H1 (cell line): ENCODE measurements at regions not wholly inside any gene's neighbourhood (a gene's known extent, or its start where the extent isn't known, plus 50 kb on each side); places are given as distances from the start of the nearest gene placed in this dataset.

ENCODE experiments used
- CTCF ChIA-PET: fragments of 300-600 bp; sonication (Branson Sonifier 250); formaldehyde crosslinking; loops from one replicate; lab custom pipeline; 2021; ENCODE audit not compliant: partially characterized antibody; lab: Charles Lee
- POLR2A ChIA-PET: fragments of 300-600 bp; sonication (Branson Sonifier 250); formaldehyde crosslinking; loops from one replicate; lab custom pipeline; 2021; ENCODE audit warnings: inconsistent platforms; ENCODE audit not compliant: partially characterized antibody; lab: Charles Lee
- DNase-seq, 2 experiments: peaks; one replicate each; pipeline versions ENCODE4 v3.0.0 to v3.0.0-alpha.2; 2010 to 2022; ENCODE audit warnings: low spot score in 2 of 2, low read depth in 1 of 2, mixed read lengths in 1 of 2
- FAIRE-seq: peaks from 2 replicates; lab custom pipeline; 2011; peaks lifted over from hg19 to GRCh38; lab: Jason Lieb, UNC
- H2AFZ ChIP-seq: 2 replicates; pipeline ENCODE4 v1.8.1; 2012; ENCODE audit warnings: low read length, inconsistent platforms
- H2AK5ac ChIP-seq: 2 replicates; pipeline ENCODE4 v1.6.1; 2013; ENCODE audit warnings: low read depth, low read length
- H2BK120ac ChIP-seq: replicated peaks from 2 replicates; pipeline ENCODE3; 2013; ENCODE audit warnings: low read depth, low read length, inconsistent platforms
- H2BK12ac ChIP-seq: 2 replicates; pipeline ENCODE4 v1.6.1; 2013; ENCODE audit warnings: low read depth, low read length
- H2BK15ac ChIP-seq: 2 replicates; pipeline ENCODE4 v1.6.1; 2013; ENCODE audit warnings: low read length
- H2BK20ac ChIP-seq: 2 replicates; pipeline ENCODE4 v1.6.1; 2013; ENCODE audit warnings: low read length
- H2BK5ac ChIP-seq: 2 replicates; pipeline ENCODE4 v1.6.1; 2013; ENCODE audit warnings: low read depth, low read length
- H3K14ac ChIP-seq: 2 replicates; pipeline ENCODE4 v1.6.1; 2013; ENCODE audit warnings: inconsistent platforms; ENCODE audit not compliant: insufficient read length
- H3K18ac ChIP-seq: 2 replicates; pipeline ENCODE4 v1.6.1; 2013; ENCODE audit warnings: low read length; ENCODE audit errors: extremely low read depth
- H3K23ac ChIP-seq: 2 replicates; pipeline ENCODE4 v1.6.1; 2013; ENCODE audit warnings: inconsistent platforms; ENCODE audit not compliant: insufficient read length
- H3K23me2 ChIP-seq: 2 replicates; pipeline ENCODE4 v1.6.1; 2013; ENCODE audit warnings: low read depth, low read length
- H3K27ac ChIP-seq: 2 replicates; pipeline ENCODE4 v1.6.1; 2011; ENCODE audit warnings: low read depth, low read length, inconsistent platforms
- H3K27me3 ChIP-seq, 4 experiments: replicated peaks in 1 of 4; 1 replicate in 1 of 4; 2 replicates in 3 of 4; pipeline versions ENCODE4 v1.6.1 to v1.8.1; 2011 to 2013; ENCODE audit warnings: low read length in 3 of 4, mild to moderate bottlenecking in 3 of 4, inconsistent platforms in 2 of 4, mixed read lengths in 2 of 4, moderate library complexity in 1 of 4; ENCODE audit not compliant: control insufficient read depth in 3 of 4, insufficient read depth in 3 of 4; ENCODE audit errors: extremely low read depth in 1 of 4
- H3K36me3 ChIP-seq, 4 experiments: 2 replicates each; pipeline versions ENCODE4 v1.6.1 to v1.8.1; 2011 to 2013; ENCODE audit warnings: mild to moderate bottlenecking in 4 of 4, low read length in 3 of 4, moderate library complexity in 2 of 4, control low read depth in 1 of 4, inconsistent platforms in 1 of 4; ENCODE audit not compliant: insufficient read depth in 4 of 4, control insufficient read depth in 2 of 4
- H3K4ac ChIP-seq: replicated peaks from 2 replicates; pipeline ENCODE3; 2013; ENCODE audit warnings: low read length, low read depth, mixed read lengths, inconsistent platforms; ENCODE audit not compliant: insufficient read length
- H3K4me1 ChIP-seq, 4 experiments: replicated peaks in 1 of 4; 1 replicate in 1 of 4; 2 replicates in 3 of 4; pipeline versions ENCODE4 v1.6.1 to v1.8.1; 2011 to 2013; ENCODE audit warnings: low read length in 3 of 4, inconsistent platforms in 2 of 4, mixed read lengths in 1 of 4; ENCODE audit not compliant: insufficient read depth in 4 of 4, control insufficient read depth in 3 of 4
- H3K4me2 ChIP-seq, 2 experiments: 2 replicates each; pipeline versions ENCODE4 v1.6.1 to v1.8.1; 2011 to 2013; ENCODE audit warnings: low read depth in 2 of 2, low read length in 2 of 2, control low read depth in 1 of 2, inconsistent platforms in 1 of 2, mild to moderate bottlenecking in 1 of 2; ENCODE audit not compliant: insufficient read depth in 1 of 2
- H3K4me3 ChIP-seq, 4 experiments: fragments of 200-600, 300-600 bp in 1 of 4; sonication (generic), shearing (Covaris generic), sonication (Bioruptor Twin) in 1 of 4; 2 replicates each; pipeline versions ENCODE4 v1.5.1 to v1.8.1; 2011 to 2016; ENCODE audit warnings: low read length in 4 of 4, low read depth in 3 of 4, control low read depth in 2 of 4, inconsistent platforms in 2 of 4, mild to moderate bottlenecking in 2 of 4, mixed read lengths in 1 of 4, moderate library complexity in 1 of 4; ENCODE audit not compliant: insufficient read depth in 2 of 4; ENCODE audit errors: extremely low read depth in 1 of 4
- H3K56ac ChIP-seq: replicated peaks from 2 replicates; pipeline ENCODE3; 2013; ENCODE audit warnings: low read depth, mild to moderate bottlenecking, mixed read lengths, low read length, inconsistent platforms; ENCODE audit not compliant: insufficient read length
- H3K79me1 ChIP-seq: 2 replicates; pipeline ENCODE4 v1.6.1; 2013; ENCODE audit warnings: low read depth, low read length, control low read depth
- H3K79me2 ChIP-seq, 2 experiments: 2 replicates each; pipeline versions ENCODE4 v1.6.1 to v1.8.1; 2012 to 2013; ENCODE audit warnings: low read length in 2 of 2, mild to moderate bottlenecking in 2 of 2, inconsistent platforms in 1 of 2; ENCODE audit not compliant: insufficient read depth in 2 of 2, control insufficient read depth in 1 of 2
- H3K9ac ChIP-seq, 4 experiments: replicated peaks in 1 of 4; 1 replicate in 1 of 4; 2 replicates in 3 of 4; pipeline versions ENCODE4 v1.6.1 to v1.8.1; 2011 to 2013; ENCODE audit warnings: low read depth in 3 of 4, low read length in 3 of 4, control low read depth in 2 of 4, mild to moderate bottlenecking in 2 of 4, moderate library complexity in 2 of 4, inconsistent platforms in 1 of 4; ENCODE audit errors: extremely low read depth in 1 of 4
- H3K9me3 ChIP-seq, 2 experiments: 2 replicates each; pipeline versions ENCODE4 v1.6.1 to v1.8.1; 2012 to 2013; ENCODE audit warnings: mild to moderate bottlenecking in 2 of 2, moderate library complexity in 2 of 2, control low read depth in 1 of 2, inconsistent platforms in 1 of 2, low read depth in 1 of 2, low read length in 1 of 2, mixed read lengths in 1 of 2; ENCODE audit not compliant: insufficient read depth in 2 of 2
- H4K20me1 ChIP-seq, 2 experiments: replicated peaks in 1 of 2; 2 replicates each; pipeline versions ENCODE3 to v1.8.1; 2011 to 2013; ENCODE audit warnings: inconsistent platforms in 2 of 2, low read length in 2 of 2, mild to moderate bottlenecking in 1 of 2; ENCODE audit not compliant: insufficient read depth in 2 of 2, control insufficient read depth in 1 of 2
- H4K5ac ChIP-seq: 2 replicates; pipeline ENCODE4 v1.6.1; 2013; ENCODE audit warnings: low read length, low read depth, mixed read lengths, inconsistent platforms; ENCODE audit not compliant: insufficient read length
- H4K8ac ChIP-seq: 2 replicates; pipeline ENCODE4 v1.8.0; 2013; ENCODE audit warnings: mild to moderate bottlenecking, moderate library complexity, low read length, inconsistent platforms; ENCODE audit not compliant: insufficient read depth; ENCODE audit errors: extremely low read depth
- H4K91ac ChIP-seq: replicated peaks from 2 replicates; pipeline ENCODE3; 2013; ENCODE audit warnings: low read length, mixed read lengths, inconsistent platforms; ENCODE audit not compliant: insufficient read length
- CHD1 ChIP-seq: IDR thresholded peaks from 2 replicates; pipeline ENCODE4 v1.6.1; 2012; ENCODE audit warnings: low read depth, low read length, improper control_type of control experiment
- SP2 ChIP-seq: IDR thresholded peaks from 2 replicates; pipeline ENCODE4 v1.6.1; 2012; ENCODE audit warnings: mild to moderate bottlenecking, low read length, inconsistent platforms
- YY1 ChIP-seq: IDR thresholded peaks from 2 replicates; pipeline ENCODE4 v1.6.1; 2011; ENCODE audit warnings: low read depth, mild to moderate bottlenecking, low read length
- WGBS, 2 experiments: shearing (Covaris generic) in 1 of 2; methylation state at CpG; one replicate each; pipeline versions ENCODE4 v1.1.6 to v1.1.7; 2013 to 2015; ENCODE audit warnings: low lambda C conversion rate in 2 of 2, mixed read lengths in 2 of 2, inconsistent platforms in 1 of 2, low coverage in 1 of 2, missing lambda C conversion rate in 1 of 2; ENCODE audit not compliant: insufficient replicate concordance in 2 of 2, insufficient coverage in 1 of 2, insufficient read length in 1 of 2; ENCODE audit errors: extremely low coverage in 1 of 2, missing lambda C conversion rate in 1 of 2; 5-methylcytosine and 5-hydroxymethylcytosine counted together
- TF ChIP-seq, protein P1 (sequence below): IDR thresholded peaks from 2 replicates; pipeline ENCODE4 v1.6.1; 2012; ENCODE audit warnings: inconsistent platforms
- TF ChIP-seq, protein P2 (sequence below): IDR thresholded peaks from 2 replicates; pipeline ENCODE4 v1.6.1; 2012; ENCODE audit warnings: inconsistent platforms

GRCh38 chr1:29547300-29547699, 311.0 kb downstream of the PTPRU start:
- ChIA-PET CTCF (no interaction called here), POLR2A (no interaction called here)
- H3K27ac ChIP-seq = no peak overlapping the region
- no peaks in the 10 kb centered on the region for H3K23me2 ChIP-seq
- H2BK120ac ChIP-seq = no peak overlapping the region
- H2BK20ac ChIP-seq = no peak overlapping the region
- FAIRE-seq (no peak), DNase-seq (no peak)
- no peak overlapping the region for H3K18ac ChIP-seq
- H2BK12ac ChIP-seq = no peak overlapping the region
- H3K9me3 ChIP-seq = no peaks in the 10 kb centered on the region
- H4K5ac ChIP-seq = no peak overlapping the region
- 89% methylated on average over 4 of the region's 5 CpGs; no CpG with 5 or more reads in 1 of the 2 experiments for WGBS, 2 experiments
- H3K4ac ChIP-seq = no peak overlapping the region
- H4K8ac ChIP-seq = no peak overlapping the region
- no peaks in the 10 kb centered on the region for H3K79me1 ChIP-seq
- H3K79me2 ChIP-seq = no peaks in the 10 kb centered on the region
- H3K4me1 ChIP-seq = peaks cover 0 to 7% (median 2%) of the 10 kb centered on the region in 4 experiments; a peak in 5 of 7 replicates
- H2AFZ ChIP-seq = no peak overlapping the region
- H3K4me2 ChIP-seq = no peak overlapping the region
- H3K36me3 ChIP-seq = no peaks in the 10 kb centered on the region
- no peak overlapping the region for H3K14ac ChIP-seq
- TF ChIP-seq CHD1 = no peak
- TF ChIP-seq, protein P1, sequence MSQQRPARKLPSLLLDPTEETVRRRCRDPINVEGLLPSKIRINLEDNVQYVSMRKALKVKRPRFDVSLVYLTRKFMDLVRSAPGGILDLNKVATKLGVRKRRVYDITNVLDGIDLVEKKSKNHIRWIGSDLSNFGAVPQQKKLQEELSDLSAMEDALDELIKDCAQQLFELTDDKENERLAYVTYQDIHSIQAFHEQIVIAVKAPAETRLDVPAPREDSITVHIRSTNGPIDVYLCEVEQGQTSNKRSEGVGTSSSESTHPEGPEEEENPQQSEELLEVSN = no peak
- TF ChIP-seq YY1 = no peak
- TF ChIP-seq, protein P2, sequence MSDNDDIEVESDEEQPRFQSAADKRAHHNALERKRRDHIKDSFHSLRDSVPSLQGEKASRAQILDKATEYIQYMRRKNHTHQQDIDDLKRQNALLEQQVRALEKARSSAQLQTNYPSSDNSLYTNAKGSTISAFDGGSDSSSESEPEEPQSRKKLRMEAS = no peak
- TF ChIP-seq SP2 = no peak
- no peak overlapping the region for H3K9ac ChIP-seq
- no peak overlapping the region for H4K91ac ChIP-seq
- H2BK5ac ChIP-seq = no peak overlapping the region
- no peak overlapping the region for H2BK15ac ChIP-seq
- H3K56ac ChIP-seq = no peak overlapping the region
- H3K23ac ChIP-seq = no peak overlapping the region
- H4K20me1 ChIP-seq = no peaks in the 10 kb centered on the region
- H3K27me3 ChIP-seq = no peaks in the 10 kb centered on the region
- H3K4me3 ChIP-seq = no peak overlapping the region
- no peak overlapping the region for H2AK5ac ChIP-seq
